Activated T-helper 9 cell treated with anti-CD3 and anti-CD28 coated beads, Interleukin-2, amount 50 U/mL, for 16 hours (primary cell): ENCODE measurements at regions not wholly inside any gene's neighbourhood (a gene's known extent, or its start where the extent isn't known, plus 50 kb on each side); places are given as distances from the start of the nearest gene placed in this dataset.

Experiments used
- DNase-seq: peaks from one replicate; pipeline ENCODE4 v3.0.0-alpha.2; 2020; ENCODE audit warnings: low read depth

- DNase-seq = no peak
Measured at GRCh38 chr10:78938695-78939672, 129.8 kb upstream of the ZMIZ1 start.

DNA sequence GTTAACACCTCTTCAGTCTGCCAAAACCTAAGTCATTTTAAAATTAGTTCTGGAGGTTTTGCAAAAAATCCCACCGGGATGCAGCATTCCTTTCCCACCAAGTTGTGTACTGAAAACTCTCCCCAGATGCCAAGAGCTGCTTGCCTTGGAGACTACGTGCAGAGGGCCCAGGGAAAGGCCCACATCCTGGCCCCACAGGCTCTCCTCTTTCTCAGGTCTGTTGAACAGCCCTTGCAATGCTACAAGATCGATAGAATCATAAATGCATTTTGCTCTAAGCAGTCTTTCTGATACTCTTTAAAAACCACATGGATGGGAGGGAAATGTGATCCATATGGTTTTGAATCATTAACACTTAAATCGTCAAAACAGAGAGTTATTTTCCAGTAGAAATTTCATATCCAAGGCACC, 126.7 kb upstream of the ZMIZ1 start:
- DNase-seq = no peak

GRCh38 chr10:78944723-78945312, 123.9 kb upstream of the ZMIZ1 start:
- DNase-seq = no peak

DNA sequence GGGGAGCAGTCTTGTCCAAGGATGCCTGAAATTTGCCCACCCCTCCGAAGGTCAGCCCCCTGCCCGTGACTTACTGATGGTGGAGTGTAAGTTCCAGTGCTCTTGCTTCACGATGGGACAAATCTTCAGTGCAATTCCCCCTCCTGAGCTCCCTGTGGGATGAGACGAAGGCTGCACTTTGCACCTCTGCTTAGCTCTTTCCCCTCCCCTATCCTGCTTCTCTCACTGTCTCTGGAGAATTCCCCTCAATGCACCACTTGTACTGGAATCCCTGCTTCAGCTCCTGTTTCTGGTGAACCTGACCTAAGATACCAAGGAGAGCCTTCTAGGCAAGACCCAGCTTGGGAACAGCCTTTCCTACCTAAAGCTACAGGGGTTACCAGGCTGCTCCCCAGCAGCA, 122.9 kb upstream of the ZMIZ1 start:
- no peak for DNase-seq

DNA sequence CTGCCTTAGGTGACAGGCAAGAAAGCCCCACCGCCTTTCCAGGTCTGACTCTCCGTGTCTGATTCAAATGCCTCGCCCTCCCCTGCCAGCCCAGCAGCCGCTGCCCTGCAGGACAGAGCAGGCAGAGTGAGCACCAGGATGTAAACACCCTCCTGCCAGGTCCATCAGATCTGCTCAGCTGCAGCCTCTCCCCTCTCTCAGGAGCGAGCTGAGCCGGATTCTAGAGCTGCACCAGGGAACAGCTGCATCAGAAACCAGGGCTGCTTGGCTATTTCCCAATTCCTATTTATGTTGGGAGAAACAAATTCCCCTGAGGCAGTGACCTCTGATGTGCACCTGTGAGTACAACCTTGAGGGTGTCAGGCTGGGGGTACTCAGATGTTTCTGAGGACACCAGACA, 121.5 kb upstream of the ZMIZ1 start:
- DNase-seq = no peak

GRCh38 chr10:78947733-78948132, 121.0 kb upstream of the ZMIZ1 start:
- no peak for DNase-seq

GRCh38 chr10:78948621-78949030, 120.1 kb upstream of the ZMIZ1 start:
- DNase-seq = no peak

- DNase-seq = no peak
Measured at GRCh38 chr10:78950656-78951587, 117.8 kb upstream of the ZMIZ1 start.

- DNase-seq = no peak
Measured at GRCh38 chr10:78952030-78952429, 116.7 kb upstream of the ZMIZ1 start.

GRCh38 chr10:78952686-78953085, 116.1 kb upstream of the ZMIZ1 start:
- DNase-seq = no peak

DNA sequence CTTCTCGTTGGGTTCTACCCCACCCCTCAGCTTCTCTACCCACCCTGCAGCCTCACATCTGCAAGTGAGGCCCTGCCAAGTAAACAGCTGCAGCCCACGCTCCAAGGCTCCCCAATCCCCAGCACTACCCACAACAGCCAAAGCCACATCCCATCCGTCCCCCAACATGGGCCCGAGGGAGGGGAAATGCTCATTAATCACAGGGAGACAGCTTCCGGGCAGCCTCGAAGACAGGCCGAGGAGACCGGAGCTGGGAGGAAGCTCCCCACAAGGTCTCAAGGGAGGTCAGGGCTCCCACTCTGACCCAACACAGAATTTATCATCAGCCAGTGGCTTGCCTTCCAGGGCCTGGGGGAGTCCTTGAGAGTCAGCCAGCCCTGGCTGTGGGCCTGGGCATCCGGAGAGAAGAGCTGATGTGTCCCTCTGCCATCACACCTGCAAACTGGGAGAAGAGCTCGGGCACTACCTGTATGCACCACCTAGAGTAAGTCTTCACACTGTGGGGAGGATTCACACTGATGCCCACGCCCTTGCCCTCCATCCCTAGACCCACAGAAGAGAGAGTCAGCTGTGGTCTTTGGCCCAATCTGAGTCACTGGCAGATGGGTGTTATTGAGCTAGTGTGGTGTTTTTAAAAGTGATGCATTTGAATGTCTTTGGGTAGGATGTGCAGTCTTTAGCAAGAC, 115.5 kb upstream of the ZMIZ1 start:
- DNase-seq = no peak

- no peak for DNase-seq
Measured at GRCh38 chr10:78953799-78954297, 114.9 kb upstream of the ZMIZ1 start.

GRCh38 chr10:78954689-78955088, 114.1 kb upstream of the ZMIZ1 start:
- DNase-seq = no peak

DNA sequence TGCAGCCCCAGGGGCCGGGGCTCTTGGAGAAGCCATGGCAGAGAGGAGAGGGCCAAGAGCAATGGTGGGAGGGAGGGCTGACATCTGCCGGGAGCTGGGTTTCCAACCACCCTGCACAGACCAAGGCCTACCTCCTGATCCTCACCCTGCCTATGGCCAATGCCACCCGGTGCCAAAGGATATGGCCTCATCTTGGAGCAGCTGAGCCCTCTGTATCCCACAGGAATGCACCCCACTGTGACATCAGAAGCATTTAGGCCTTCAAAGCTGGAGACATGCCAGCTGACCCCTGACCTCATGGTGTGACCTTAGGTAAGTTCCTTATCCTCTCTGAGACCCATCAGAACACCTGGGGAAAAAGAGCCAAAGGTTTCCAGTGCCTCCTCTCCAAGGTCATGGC, 113.6 kb upstream of the ZMIZ1 start:
- no peak for DNase-seq

GRCh38 chr10:78956391-78956790, 112.4 kb upstream of the ZMIZ1 start:
- DNase-seq = no peak

- DNase-seq = no peak
Measured at GRCh38 chr10:78957471-78958039, 111.2 kb upstream of the ZMIZ1 start.

GRCh38 chr10:78959217-78959923, 109.4 kb upstream of the ZMIZ1 start:
- no peak for DNase-seq

- no peak for DNase-seq
Measured at GRCh38 chr10:78959924-78960285, 108.9 kb upstream of the ZMIZ1 start.

DNA sequence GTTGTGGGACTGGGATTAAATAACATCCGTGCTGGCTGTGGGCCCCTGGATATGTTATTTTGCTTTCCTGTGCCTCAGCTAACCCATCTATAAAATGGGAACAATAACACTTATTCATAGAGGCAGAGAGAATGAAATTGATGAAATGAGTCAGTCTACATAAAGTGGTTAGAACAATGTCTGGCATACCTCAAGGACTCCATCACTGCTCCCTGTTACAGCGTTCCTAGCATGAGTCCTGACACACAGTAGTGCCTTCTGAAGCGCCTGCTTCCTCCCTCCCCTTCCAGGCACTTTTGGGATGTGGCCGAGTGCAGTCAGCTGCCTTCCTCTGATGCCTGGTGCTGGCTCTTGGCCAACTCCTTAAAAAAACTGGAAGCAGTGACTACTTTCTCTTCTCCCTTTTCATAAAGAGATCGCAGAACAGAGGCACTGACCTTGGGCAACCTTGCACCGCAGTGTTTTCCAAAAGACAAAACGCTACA, 108.4 kb upstream of the ZMIZ1 start:
- DNase-seq = no peak

GRCh38 chr10:78961760-78962159, 107.0 kb upstream of the ZMIZ1 start:
- DNase-seq = no peak
